ENCODE measurements at regions not wholly inside any gene's neighbourhood (a gene's known extent, or its start where the extent isn't known, plus 50 kb on each side); places are given as distances from the start of the nearest gene placed in this dataset.

DNA sequence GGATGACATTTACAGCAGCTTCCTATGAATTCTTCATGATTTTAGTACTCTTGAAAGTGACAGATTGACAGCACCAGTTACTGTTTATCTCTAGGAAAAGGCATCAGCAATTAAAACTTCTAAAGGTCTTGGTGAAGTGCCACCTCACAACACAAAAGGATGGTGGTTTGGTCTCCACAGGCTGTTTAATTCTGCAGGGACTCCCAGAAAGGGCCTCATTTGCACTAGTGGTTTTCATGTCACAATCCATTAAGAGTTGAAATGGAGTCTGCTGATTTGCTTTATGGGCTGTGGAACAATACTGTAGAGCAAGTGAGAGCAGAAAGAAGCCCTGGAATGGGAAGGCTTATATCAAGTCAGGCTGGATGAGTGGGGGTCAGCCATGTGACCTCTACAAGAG lies 225.3 kb upstream of the KCNMB2 start:
- Histone ChIP-seq H3K4me3 (no peak overlapping the region), H3K4me1 (no peaks in the 10 kb centered on the region), H3K36me3 (no peaks in the 10 kb centered on the region), H3K27me3 (no peaks in the 10 kb centered on the region), H3K9me3 (no peaks in the 10 kb centered on the region), H3K27ac (no peak overlapping the region)
- no peak for DNase-seq (ENCODE audit: low spot score in 2 of 2)
- intact Hi-C loops (cut with DNase I; ENCODE audit: low total_unique reads), result no loop called here
- no peak for TF ChIP-seq POLR2A (IDR thresholded peaks at IDR 0.05)
- TF ChIP-seq POLR2AphosphoS5 (IDR thresholded peaks at IDR 0.05), result no peak
- TF ChIP-seq, protein P1, sequence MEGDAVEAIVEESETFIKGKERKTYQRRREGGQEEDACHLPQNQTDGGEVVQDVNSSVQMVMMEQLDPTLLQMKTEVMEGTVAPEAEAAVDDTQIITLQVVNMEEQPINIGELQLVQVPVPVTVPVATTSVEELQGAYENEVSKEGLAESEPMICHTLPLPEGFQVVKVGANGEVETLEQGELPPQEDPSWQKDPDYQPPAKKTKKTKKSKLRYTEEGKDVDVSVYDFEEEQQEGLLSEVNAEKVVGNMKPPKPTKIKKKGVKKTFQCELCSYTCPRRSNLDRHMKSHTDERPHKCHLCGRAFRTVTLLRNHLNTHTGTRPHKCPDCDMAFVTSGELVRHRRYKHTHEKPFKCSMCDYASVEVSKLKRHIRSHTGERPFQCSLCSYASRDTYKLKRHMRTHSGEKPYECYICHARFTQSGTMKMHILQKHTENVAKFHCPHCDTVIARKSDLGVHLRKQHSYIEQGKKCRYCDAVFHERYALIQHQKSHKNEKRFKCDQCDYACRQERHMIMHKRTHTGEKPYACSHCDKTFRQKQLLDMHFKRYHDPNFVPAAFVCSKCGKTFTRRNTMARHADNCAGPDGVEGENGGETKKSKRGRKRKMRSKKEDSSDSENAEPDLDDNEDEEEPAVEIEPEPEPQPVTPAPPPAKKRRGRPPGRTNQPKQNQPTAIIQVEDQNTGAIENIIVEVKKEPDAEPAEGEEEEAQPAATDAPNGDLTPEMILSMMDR (IDR thresholded peaks at IDR 0.05), result no peak

- TF ChIP-seq POLR2A (IDR thresholded peaks at IDR 0.05), result no peak
- no peak for TF ChIP-seq POLR2AphosphoS5 (IDR thresholded peaks at IDR 0.05)
- TF ChIP-seq, protein P1 (IDR thresholded peaks at IDR 0.05), result no peak
- no peak overlapping the region for H3K4me3 ChIP-seq
- H3K36me3 ChIP-seq, result no peaks in the 10 kb centered on the region
- H3K4me1 ChIP-seq, result no peaks in the 10 kb centered on the region
- H3K9me3 ChIP-seq, result no peaks in the 10 kb centered on the region
- DNase-seq (ENCODE audit: low spot score in 2 of 2), result no peak
- no peak overlapping the region for H3K27ac ChIP-seq
- H3K27me3 ChIP-seq, result no peaks in the 10 kb centered on the region
- intact Hi-C loops (cut with DNase I; ENCODE audit: low total_unique reads), result no loop called here
Observed at GRCh38 chr3:178313716-178314115, 222.5 kb upstream of the KCNMB2 start.

DNA sequence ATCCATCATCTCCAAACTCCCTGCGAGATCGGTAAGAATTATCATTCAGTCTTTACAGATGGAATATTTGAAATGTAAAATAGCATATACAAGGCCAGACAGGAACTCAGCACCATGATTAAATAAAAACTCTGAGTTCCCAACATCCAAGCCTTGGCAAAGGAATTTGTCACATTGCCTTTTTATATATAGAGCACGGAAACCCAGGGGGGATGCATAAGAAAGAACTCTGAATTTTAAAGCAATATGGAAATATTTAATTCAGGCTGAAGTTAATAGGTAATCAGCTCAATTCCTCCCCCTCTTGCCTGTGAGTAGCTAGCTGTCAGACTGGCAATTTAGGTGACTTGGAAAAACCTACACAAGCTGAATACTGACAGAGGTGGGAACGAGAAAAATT lies 217.9 kb upstream of the KCNMB2 start:
- H3K4me1 ChIP-seq, result no peaks in the 10 kb centered on the region
- no peaks in the 10 kb centered on the region for H3K9me3 ChIP-seq
- H3K4me3 ChIP-seq, result no peak overlapping the region
- intact Hi-C loops (cut with DNase I; ENCODE audit: low total_unique reads), result no loop called here
- no peak for DNase-seq (ENCODE audit: low spot score in 2 of 2)
- no peaks in the 10 kb centered on the region for H3K27me3 ChIP-seq
- no peak overlapping the region for H3K27ac ChIP-seq
- TF ChIP-seq POLR2A (IDR thresholded peaks at IDR 0.05), result no peak
- TF ChIP-seq, protein P1 (IDR thresholded peaks at IDR 0.05), result no peak
- no peak for TF ChIP-seq POLR2AphosphoS5 (IDR thresholded peaks at IDR 0.05)
- H3K36me3 ChIP-seq, result no peaks in the 10 kb centered on the region

- Histone ChIP-seq H3K4me3 (no peak overlapping the region), H3K27ac (no peak overlapping the region), H3K27me3 (no peaks in the 10 kb centered on the region), H3K9me3 (no peaks in the 10 kb centered on the region), H3K4me1 (no peaks in the 10 kb centered on the region), H3K36me3 (no peaks in the 10 kb centered on the region)
- TF ChIP-seq POLR2A (IDR thresholded peaks at IDR 0.05) (no peak), POLR2AphosphoS5 (IDR thresholded peaks at IDR 0.05) (no peak)
- TF ChIP-seq, protein P1 (IDR thresholded peaks at IDR 0.05), result no peak
- DNase-seq (ENCODE audit: low spot score in 2 of 2), result no peak
- intact Hi-C loops (cut with DNase I; ENCODE audit: low total_unique reads), result no loop called here
Observed at GRCh38 chr3:178318941-178319816, 217.1 kb upstream of the KCNMB2 start.

GRCh38 chr3:178320456-178321351 lies 215.5 kb upstream of the KCNMB2 start:
- Histone ChIP-seq H3K27me3 (no peaks in the 10 kb centered on the region), H3K4me1 (peaks cover 0 to 9% of the 10 kb centered on the region in 2 donors), H3K27ac (no peak overlapping the region), H3K36me3 (no peaks in the 10 kb centered on the region), H3K9me3 (no peaks in the 10 kb centered on the region), H3K4me3 (no peak overlapping the region)
- intact Hi-C loops (cut with DNase I; ENCODE audit: low total_unique reads), result no loop called here
- TF ChIP-seq POLR2AphosphoS5 (IDR thresholded peaks at IDR 0.05) (no peak), POLR2A (IDR thresholded peaks at IDR 0.05) (no peak)
- TF ChIP-seq, protein P1 (IDR thresholded peaks at IDR 0.05), result no peak
- no peak for DNase-seq (ENCODE audit: low spot score in 2 of 2)

All from breast epithelium (tissue), 4 donors.